CD4-positive, alpha-beta T cell (primary cell): ENCODE measurements at regions not wholly inside any gene's neighbourhood (a gene's known extent, or its start where the extent isn't known, plus 50 kb on each side); places are given as distances from the start of the nearest gene placed in this dataset.

Experiments
- ATAC-seq: fragments of 200-7000 bp; cut with Tn5 transposase; one replicate; pipeline ENCODE4 v1.10.0; 2022; ENCODE audit warnings: mild to moderate bottlenecking; ENCODE audit not compliant: poor library complexity
- CTCF ChIA-PET: fragments of 350-600 bp; sonication (Branson Sonifier 250); formaldehyde crosslinking; loops from one replicate; lab custom pipeline; 2021; ENCODE audit warnings: antibody characterized with exemption, inconsistent platforms; lab: Charles Lee
- POLR2A ChIA-PET: fragments of 350-600 bp; sonication (Branson Sonifier 250); formaldehyde crosslinking; loops from one replicate; lab custom pipeline; 2021; ENCODE audit warnings: antibody characterized with exemption, inconsistent platforms; lab: Charles Lee
- DNase-seq, 14 experiments: peaks; one replicate each; pipeline ENCODE4 v3.0.0-alpha.2; 2013 to 2020; ENCODE audit warnings: mixed read lengths in 2 of 14
- H3K27ac ChIP-seq, 2 donors: one replicate each; pipeline versions ENCODE4 v1.5.1 to v1.7.0; 2013; ENCODE audit warnings: low read length in 2 of 2, low read depth in 1 of 2, mild to moderate bottlenecking in 1 of 2
- H3K27me3 ChIP-seq, 2 experiments: 1 replicate in 1 of 2; 2 replicates in 1 of 2; pipeline versions ENCODE4 v1.6.1 to v1.7.0; 2013; ENCODE audit warnings: low read length in 2 of 2, control low read depth in 1 of 2, mild to moderate bottlenecking in 1 of 2, moderate library complexity in 1 of 2; ENCODE audit not compliant: insufficient read depth in 2 of 2, control insufficient read depth in 1 of 2
- H3K36me3 ChIP-seq: one replicate; pipeline ENCODE4 v1.6.1; 2013; ENCODE audit warnings: low read length, control low read depth; ENCODE audit not compliant: insufficient read depth
- H3K4me1 ChIP-seq: one replicate; pipeline ENCODE4 v1.6.1; 2013; ENCODE audit warnings: low read length, control low read depth; ENCODE audit not compliant: insufficient read depth
- H3K4me3 ChIP-seq: one replicate; pipeline ENCODE4 v1.5.1; 2013; ENCODE audit warnings: mild to moderate bottlenecking, low read length, moderate library complexity
- H3K9me3 ChIP-seq, 2 experiments: 1 replicate in 1 of 2; 2 replicates in 1 of 2; pipeline versions ENCODE4 v1.6.1 to v1.7.0; 2013; ENCODE audit warnings: low read length in 2 of 2, mild to moderate bottlenecking in 2 of 2, control low read depth in 1 of 2, moderate library complexity in 1 of 2; ENCODE audit not compliant: control insufficient read depth in 1 of 2, insufficient read depth in 1 of 2
- H3K27ac Mint-ChIP-seq: one replicate; pipeline ENCODE4 v1.8.0; 2020; ENCODE audit warnings: mixed read lengths
- H3K27me3 Mint-ChIP-seq: one replicate; pipeline ENCODE4 v1.8.0; 2021; ENCODE audit warnings: mixed read lengths
- H3K36me3 Mint-ChIP-seq: one replicate; pipeline ENCODE4 v1.8.0; 2021; ENCODE audit warnings: low read depth, mixed read lengths
- H3K4me1 Mint-ChIP-seq: one replicate; pipeline ENCODE4 v1.8.0; 2021; ENCODE audit warnings: low read depth, mixed read lengths
- H3K4me3 Mint-ChIP-seq: one replicate; pipeline ENCODE4 v1.8.0; 2020; ENCODE audit warnings: mild to moderate bottlenecking, mixed read lengths
- H3K9me3 Mint-ChIP-seq: one replicate; pipeline ENCODE4 v1.8.0; 2020; ENCODE audit warnings: mixed read lengths
- intact Hi-C, 2 experiments: fragments of 100-400 bp; cut with DNase I in 1 of 2; cut with micrococcal nuclease in 1 of 2; formaldehyde crosslinking; loops; one replicate each; pipeline versions ENCODE4 v1.15.1 to v1.9.0; 2023 to 2025; cut with DNase I, micrococcal nuclease
- TF ChIP-seq, protein P1 (sequence below): fragments of 200-600 bp; IDR thresholded peaks from one replicate; pipeline ENCODE4 v1.8.0; 2022; ENCODE audit warnings: antibody characterized with exemption, mild to moderate bottlenecking

DNA sequence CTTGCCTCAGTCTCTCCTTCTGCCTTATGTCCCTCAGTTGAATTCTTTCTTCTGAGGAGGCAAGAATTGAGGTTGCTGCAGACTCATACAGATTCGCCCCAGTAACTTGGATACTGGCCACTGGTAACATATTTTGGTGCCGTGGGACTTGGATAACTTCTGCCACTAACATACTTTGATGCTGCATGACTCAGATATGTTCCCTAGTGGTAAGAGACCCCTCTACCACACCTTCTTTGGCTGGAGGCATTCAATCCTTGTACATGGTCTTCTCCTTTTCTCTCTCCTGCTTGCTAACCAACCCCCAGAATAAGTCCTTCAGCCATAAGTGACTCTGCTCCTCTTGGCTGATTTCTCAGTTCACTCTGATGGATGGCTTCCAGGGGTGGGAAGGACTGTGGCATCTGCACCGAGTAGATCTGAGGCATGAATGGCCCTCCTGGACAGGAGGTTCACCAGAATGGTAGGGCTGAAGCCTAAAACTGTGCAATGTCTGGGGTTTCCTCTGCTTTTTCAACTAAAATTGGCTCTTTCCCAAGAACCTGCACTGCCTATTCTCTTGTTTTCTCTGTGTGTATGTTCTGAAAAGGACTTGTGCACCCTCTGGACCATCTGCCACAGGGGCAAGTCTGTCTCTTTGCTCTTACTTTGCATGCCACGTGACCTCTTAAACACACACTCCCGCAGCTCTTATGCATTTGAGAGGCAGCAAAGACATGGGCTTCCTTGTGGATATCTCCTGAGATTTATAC lies 55.5 kb upstream of the FSTL1 start:
- no peaks in the 10 kb centered on the region for H3K36me3 ChIP-seq
- DNase-seq (no peak), ATAC-seq (no peak)
- H3K27me3 ChIP-seq, result peaks cover 3 to 8% of the 10 kb centered on the region in 2 experiments
- CTCF ChIA-PET, result no interaction called here
- peaks cover 49% of the 10 kb centered on the region for H3K27me3 Mint-ChIP-seq
- no peaks in the 10 kb centered on the region for H3K9me3 ChIP-seq
- no peaks in the 10 kb centered on the region for H3K9me3 Mint-ChIP-seq
- no peak overlapping the region for H3K27ac Mint-ChIP-seq
- POLR2A ChIA-PET, result no interaction called here
- no peaks in the 10 kb centered on the region for H3K4me1 ChIP-seq
- H3K36me3 Mint-ChIP-seq, result no peaks in the 10 kb centered on the region
- no peaks in the 10 kb centered on the region for H3K4me1 Mint-ChIP-seq
- TF ChIP-seq, protein P1, sequence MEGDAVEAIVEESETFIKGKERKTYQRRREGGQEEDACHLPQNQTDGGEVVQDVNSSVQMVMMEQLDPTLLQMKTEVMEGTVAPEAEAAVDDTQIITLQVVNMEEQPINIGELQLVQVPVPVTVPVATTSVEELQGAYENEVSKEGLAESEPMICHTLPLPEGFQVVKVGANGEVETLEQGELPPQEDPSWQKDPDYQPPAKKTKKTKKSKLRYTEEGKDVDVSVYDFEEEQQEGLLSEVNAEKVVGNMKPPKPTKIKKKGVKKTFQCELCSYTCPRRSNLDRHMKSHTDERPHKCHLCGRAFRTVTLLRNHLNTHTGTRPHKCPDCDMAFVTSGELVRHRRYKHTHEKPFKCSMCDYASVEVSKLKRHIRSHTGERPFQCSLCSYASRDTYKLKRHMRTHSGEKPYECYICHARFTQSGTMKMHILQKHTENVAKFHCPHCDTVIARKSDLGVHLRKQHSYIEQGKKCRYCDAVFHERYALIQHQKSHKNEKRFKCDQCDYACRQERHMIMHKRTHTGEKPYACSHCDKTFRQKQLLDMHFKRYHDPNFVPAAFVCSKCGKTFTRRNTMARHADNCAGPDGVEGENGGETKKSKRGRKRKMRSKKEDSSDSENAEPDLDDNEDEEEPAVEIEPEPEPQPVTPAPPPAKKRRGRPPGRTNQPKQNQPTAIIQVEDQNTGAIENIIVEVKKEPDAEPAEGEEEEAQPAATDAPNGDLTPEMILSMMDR, result no peak
- no peak overlapping the region for H3K4me3 ChIP-seq
- H3K27ac ChIP-seq, result no peak overlapping the region
- intact Hi-C loops, result no loop called here
- H3K4me3 Mint-ChIP-seq, result no peak overlapping the region

DNA sequence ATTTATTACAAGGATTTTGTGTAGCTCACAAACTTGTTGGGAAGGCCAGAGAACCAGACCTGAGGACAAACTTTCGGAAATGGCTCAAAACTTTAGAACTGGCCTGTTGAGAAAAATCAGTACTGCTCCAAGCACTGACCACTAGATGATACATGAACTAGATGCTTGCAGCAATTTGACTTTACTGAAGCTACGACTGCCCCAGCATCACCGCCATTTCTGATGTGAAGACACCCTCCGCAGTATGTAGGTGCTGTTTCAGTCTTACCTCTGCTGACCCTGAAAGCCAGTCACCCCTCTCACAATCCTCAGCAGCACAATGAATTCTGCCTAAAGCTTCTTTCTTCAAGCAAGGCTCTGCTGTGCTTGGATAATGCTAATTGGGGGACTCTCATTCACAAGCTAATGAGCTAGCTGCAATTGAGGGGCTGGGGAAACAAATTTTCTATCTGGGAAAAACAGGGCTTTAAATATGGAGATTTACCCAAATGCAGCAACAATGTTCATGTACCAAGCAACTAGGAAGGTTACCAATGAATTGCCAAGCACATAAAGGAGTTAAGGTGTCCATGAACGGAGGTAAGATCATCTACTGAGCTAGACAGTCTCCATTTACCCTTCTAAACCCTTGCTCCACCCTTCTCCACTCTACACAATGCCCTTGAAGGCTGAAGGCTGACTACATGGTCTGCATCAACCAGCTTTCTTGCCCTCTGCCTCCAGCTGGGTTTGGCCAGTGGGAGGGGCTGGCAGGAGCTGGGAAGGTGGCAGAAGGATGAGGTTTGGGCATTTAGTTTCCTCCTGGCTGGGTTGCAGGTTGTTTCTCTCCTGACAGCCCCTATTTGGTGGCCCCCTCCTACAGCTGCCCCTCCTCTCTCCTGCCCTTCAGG lies 53.2 kb upstream of the FSTL1 start:
- Histone ChIP-seq H3K27me3 (peaks cover 0 to 8% of the 10 kb centered on the region in 2 experiments), H3K4me3 (no peak overlapping the region), H3K36me3 (no peaks in the 10 kb centered on the region), H3K9me3 (no peaks in the 10 kb centered on the region), H3K4me1 (no peaks in the 10 kb centered on the region), H3K27ac (no peak overlapping the region)
- H3K9me3 Mint-ChIP-seq, result no peaks in the 10 kb centered on the region
- TF ChIP-seq, protein P1, result no peak
- H3K27ac Mint-ChIP-seq, result no peak overlapping the region
- H3K4me1 Mint-ChIP-seq, result no peaks in the 10 kb centered on the region
- ChIA-PET CTCF (interaction anchor here (1.6 to 1.8 kb wide), 2 partner anchors 20 to 55 kb away, joined by 4 read pairs; no protein-coding TSS in a partner anchor), POLR2A (no interaction called here)
- H3K36me3 Mint-ChIP-seq, result no peaks in the 10 kb centered on the region
- no peak overlapping the region for H3K4me3 Mint-ChIP-seq
- no peak for DNase-seq
- H3K27me3 Mint-ChIP-seq, result peaks cover 38% of the 10 kb centered on the region
- no peak for ATAC-seq
- intact Hi-C loops, result no loop called here

DNA sequence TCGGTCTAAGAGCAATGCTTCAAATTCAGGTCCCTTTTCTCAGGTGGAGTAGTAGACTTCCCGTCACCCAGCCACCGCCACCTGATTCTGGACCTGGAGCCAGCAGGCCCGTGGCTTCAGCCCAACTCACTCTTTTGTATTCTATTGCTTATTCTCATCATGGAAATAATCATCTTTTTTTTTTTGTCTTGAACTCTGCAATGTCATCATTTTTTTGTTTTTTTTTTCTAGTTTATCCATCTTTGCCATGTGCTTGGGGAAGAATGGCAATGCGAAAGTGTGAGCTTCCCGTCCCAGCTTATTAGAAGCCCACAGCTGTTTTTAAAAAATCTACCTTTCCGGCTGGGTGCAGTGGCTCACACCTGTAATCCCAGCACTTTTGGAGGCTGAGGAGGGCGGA lies 51.3 kb upstream of the FSTL1 start:
- Mint-ChIP-seq H3K4me1 (no peaks in the 10 kb centered on the region), H3K36me3 (no peaks in the 10 kb centered on the region), H3K9me3 (peaks cover 2% of the 10 kb centered on the region), H3K27me3 (peaks cover 21% of the 10 kb centered on the region), H3K27ac (no peak overlapping the region), H3K4me3 (no peak overlapping the region)
- POLR2A ChIA-PET, result no interaction called here
- no peak for DNase-seq
- no peak for ATAC-seq
- no peaks in the 10 kb centered on the region for H3K9me3 ChIP-seq
- H3K36me3 ChIP-seq, result no peaks in the 10 kb centered on the region
- intact Hi-C loops, result no loop called here
- no peak overlapping the region for H3K27ac ChIP-seq
- no peaks in the 10 kb centered on the region for H3K4me1 ChIP-seq
- peaks cover 0 to 4% of the 10 kb centered on the region in 2 experiments for H3K27me3 ChIP-seq
- no peak overlapping the region for H3K4me3 ChIP-seq
- TF ChIP-seq, protein P1, result no peak
- CTCF ChIA-PET, result interaction anchor here (1.6 kb wide), 1 partner anchor 18 kb away, joined by 4 read pairs; no protein-coding TSS in a partner anchor
